CD14-positive monocyte (primary cell): ENCODE measurements at regions not wholly inside any gene's neighbourhood (a gene's known extent, or its start where the extent isn't known, plus 50 kb on each side); places are given as distances from the start of the nearest gene placed in this dataset.

Source experiments
- DNase-seq, 3 donors: peaks; one replicate each; pipeline ENCODE4 v3.0.0-alpha.2; 2011 to 2022
- H2AFZ ChIP-seq: 2 replicates; pipeline ENCODE4 v1.6.0; 2012; ENCODE audit warnings: mild to moderate bottlenecking, low read depth, low read length, inconsistent platforms; ENCODE audit not compliant: insufficient read depth, poor library complexity, severe bottlenecking
- H3K27ac ChIP-seq, 2 donors: 1 replicate in 1 of 2; 2 replicates in 1 of 2; pipeline ENCODE4 v1.5.1; 2012 to 2013; ENCODE audit warnings: low read length in 2 of 2, control low read depth in 1 of 2, inconsistent platforms in 1 of 2, low read depth in 1 of 2, mild to moderate bottlenecking in 1 of 2
- H3K27me3 ChIP-seq, 2 donors: one replicate each; pipeline versions ENCODE4 v1.6.0 to v1.6.1; 2011 to 2013; ENCODE audit warnings: low read length in 2 of 2; ENCODE audit not compliant: control insufficient read depth in 2 of 2, insufficient read depth in 2 of 2
- H3K36me3 ChIP-seq, 2 donors: replicated peaks in 1 of 2; 1 replicate in 1 of 2; 2 replicates in 1 of 2; pipeline versions ENCODE4 v1.5.1 to v1.6.1; 2012 to 2013; ENCODE audit warnings: low read length in 2 of 2, control low read depth in 1 of 2, inconsistent platforms in 1 of 2, mild to moderate bottlenecking in 1 of 2; ENCODE audit not compliant: insufficient read depth in 2 of 2, control insufficient read depth in 1 of 2
- H3K4me1 ChIP-seq, 2 donors: 1 replicate in 1 of 2; 2 replicates in 1 of 2; pipeline versions ENCODE4 v1.5.1 to v1.6.1; 2012 to 2013; ENCODE audit warnings: low read length in 2 of 2, control low read depth in 1 of 2, inconsistent platforms in 1 of 2, mild to moderate bottlenecking in 1 of 2, moderate library complexity in 1 of 2; ENCODE audit not compliant: insufficient read depth in 2 of 2, control insufficient read depth in 1 of 2
- H3K4me2 ChIP-seq: replicated peaks from 2 replicates; pipeline ENCODE3; 2012; ENCODE audit warnings: low read length, moderate library complexity, mild to moderate bottlenecking; ENCODE audit not compliant: poor library complexity, severe bottlenecking; ENCODE audit errors: extremely low read depth
- H3K4me3 ChIP-seq, 3 experiments: fragments of 200-600 bp in 1 of 3; sonication (generic) in 1 of 3; replicated peaks in 1 of 3; 1 replicate in 2 of 3; 2 replicates in 1 of 3; pipeline ENCODE4 v1.5.1; 2011 to 2013; ENCODE audit warnings: low read length in 3 of 3, mild to moderate bottlenecking in 3 of 3, control low read depth in 2 of 3, low read depth in 2 of 3, inconsistent platforms in 1 of 3, moderate library complexity in 1 of 3
- H3K79me2 ChIP-seq: 2 replicates; pipeline ENCODE4 v1.6.0; 2012; ENCODE audit warnings: mild to moderate bottlenecking, control low read depth, inconsistent platforms, low read length, moderate library complexity; ENCODE audit not compliant: insufficient read depth
- H3K9ac ChIP-seq: 2 replicates; pipeline ENCODE4 v1.6.0; 2017; ENCODE audit warnings: low read length, mild to moderate bottlenecking; ENCODE audit not compliant: insufficient read depth, poor library complexity, severe bottlenecking
- H3K9me3 ChIP-seq, 2 donors: replicated peaks in 1 of 2; 1 replicate in 1 of 2; 2 replicates in 1 of 2; pipeline versions ENCODE4 v1.5.1 to v1.6.1; 2012 to 2013; ENCODE audit warnings: low read length in 2 of 2, control low read depth in 1 of 2; ENCODE audit not compliant: control insufficient read depth in 1 of 2, insufficient read depth in 1 of 2
- H4K20me1 ChIP-seq: 2 replicates; pipeline ENCODE4 v1.6.0; 2012; ENCODE audit warnings: mild to moderate bottlenecking, low read length, control low read depth, moderate library complexity; ENCODE audit not compliant: insufficient read depth
- H3K27ac Mint-ChIP-seq, 7 donors: one replicate each; pipeline ENCODE4 v1.8.0; 2020; ENCODE audit warnings: mild to moderate bottlenecking in 7 of 7, mixed read lengths in 7 of 7, moderate library complexity in 6 of 7, inconsistent platforms in 2 of 7
- H3K27me3 Mint-ChIP-seq, 3 donors: one replicate each; pipeline ENCODE4 v1.8.0; 2021 to 2022; ENCODE audit warnings: low read depth in 3 of 3, mild to moderate bottlenecking in 3 of 3, mixed read lengths in 3 of 3, moderate library complexity in 3 of 3, inconsistent platforms in 1 of 3
- H3K36me3 Mint-ChIP-seq, 2 donors: one replicate each; pipeline ENCODE4 v1.8.0; 2020; ENCODE audit warnings: mixed read lengths in 2 of 2, inconsistent platforms in 1 of 2, mild to moderate bottlenecking in 1 of 2
- H3K4me1 Mint-ChIP-seq: one replicate; pipeline ENCODE4 v1.8.0; 2020; ENCODE audit warnings: mild to moderate bottlenecking, mixed read lengths
- H3K4me3 Mint-ChIP-seq, 2 donors: one replicate each; pipeline ENCODE4 v1.8.0; 2020; ENCODE audit warnings: mild to moderate bottlenecking in 2 of 2, mixed read lengths in 2 of 2, moderate library complexity in 1 of 2
- H3K9me3 Mint-ChIP-seq, 7 donors: one replicate each; pipeline ENCODE4 v1.8.0; 2020 to 2022; ENCODE audit warnings: mixed read lengths in 7 of 7, mild to moderate bottlenecking in 6 of 7, moderate library complexity in 6 of 7, inconsistent platforms in 2 of 7
- WGBS: methylation state at CpG from one replicate; pipeline ENCODE4 v1.1.5; 2013; ENCODE audit warnings: missing lambda C conversion rate; ENCODE audit not compliant: insufficient coverage; 5-methylcytosine and 5-hydroxymethylcytosine counted together
- intact Hi-C, 2 donors: fragments of 100-400 bp; cut with micrococcal nuclease; formaldehyde crosslinking; loops; one replicate each; pipeline versions ENCODE4 v1.15.0 to v1.15.1; 2023
- TF ChIP-seq, protein P1 (sequence below): fragments of 200-600 bp; IDR thresholded peaks from one replicate; pipeline ENCODE4 v1.8.0; 2022; ENCODE audit warnings: antibody characterized with exemption, mild to moderate bottlenecking

DNA sequence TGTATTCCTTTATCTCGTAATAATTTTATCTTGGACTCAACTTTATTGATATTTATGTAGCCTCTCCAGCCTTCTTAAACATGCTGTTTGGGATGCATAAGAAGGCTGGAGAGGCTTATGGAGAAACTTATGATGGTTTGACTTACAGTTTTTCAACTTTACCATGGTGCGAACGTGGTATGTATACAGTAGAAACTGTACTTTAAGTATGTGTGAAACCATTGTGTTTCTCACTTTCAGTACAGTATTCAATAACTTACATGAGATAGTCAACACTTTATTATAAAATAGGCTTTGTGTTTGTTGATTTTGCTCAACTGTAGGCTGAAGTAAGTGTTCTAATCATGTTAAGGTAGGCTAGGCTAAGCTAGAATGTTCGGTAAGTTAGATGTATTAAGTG, 206.8 kb downstream of the SEC14L1 start:
- H3K4me3 Mint-ChIP-seq, result no peak overlapping the region
- H3K4me1 ChIP-seq, result peaks cover 9 to 13% of the 10 kb centered on the region in 2 donors

GRCh38 chr17:77349976-77350830, 209.4 kb downstream of the SEC14L1 start:
- H3K4me3 Mint-ChIP-seq, result no peak overlapping the region
- peak overlapping the region in 1 of 7 donors; percentile 4 for H3K27ac Mint-ChIP-seq

More for the DNA sequence above, 206.8 kb downstream of the SEC14L1 start:
- H3K27ac Mint-ChIP-seq, result no peak overlapping the region
- TF ChIP-seq, protein P1, sequence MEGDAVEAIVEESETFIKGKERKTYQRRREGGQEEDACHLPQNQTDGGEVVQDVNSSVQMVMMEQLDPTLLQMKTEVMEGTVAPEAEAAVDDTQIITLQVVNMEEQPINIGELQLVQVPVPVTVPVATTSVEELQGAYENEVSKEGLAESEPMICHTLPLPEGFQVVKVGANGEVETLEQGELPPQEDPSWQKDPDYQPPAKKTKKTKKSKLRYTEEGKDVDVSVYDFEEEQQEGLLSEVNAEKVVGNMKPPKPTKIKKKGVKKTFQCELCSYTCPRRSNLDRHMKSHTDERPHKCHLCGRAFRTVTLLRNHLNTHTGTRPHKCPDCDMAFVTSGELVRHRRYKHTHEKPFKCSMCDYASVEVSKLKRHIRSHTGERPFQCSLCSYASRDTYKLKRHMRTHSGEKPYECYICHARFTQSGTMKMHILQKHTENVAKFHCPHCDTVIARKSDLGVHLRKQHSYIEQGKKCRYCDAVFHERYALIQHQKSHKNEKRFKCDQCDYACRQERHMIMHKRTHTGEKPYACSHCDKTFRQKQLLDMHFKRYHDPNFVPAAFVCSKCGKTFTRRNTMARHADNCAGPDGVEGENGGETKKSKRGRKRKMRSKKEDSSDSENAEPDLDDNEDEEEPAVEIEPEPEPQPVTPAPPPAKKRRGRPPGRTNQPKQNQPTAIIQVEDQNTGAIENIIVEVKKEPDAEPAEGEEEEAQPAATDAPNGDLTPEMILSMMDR, result no peak
- H3K4me1 Mint-ChIP-seq, result peaks cover 15% of the 10 kb centered on the region
- H3K4me2 ChIP-seq, result no peak overlapping the region
- H4K20me1 ChIP-seq, result no peaks in the 10 kb centered on the region
- H3K36me3 ChIP-seq, result no peaks in the 10 kb centered on the region
- no peak overlapping the region for H3K27ac ChIP-seq
- no peak overlapping the region for H2AFZ ChIP-seq
- H3K9me3 Mint-ChIP-seq, result peaks cover 0 to 8% (median 0%) of the 10 kb centered on the region in 7 donors
- no peaks in the 10 kb centered on the region for H3K27me3 ChIP-seq
- peaks cover 3 to 8% of the 10 kb centered on the region in 2 donors for H3K36me3 Mint-ChIP-seq
- no peak overlapping the region for H3K4me3 ChIP-seq
- WGBS, result no CpG with 5 or more reads among the region's 4 CpGs
- no peaks in the 10 kb centered on the region for H3K9me3 ChIP-seq
- intact Hi-C loops, result no loop called here
- peaks cover 7% of the 10 kb centered on the region for H3K79me2 ChIP-seq
- no peak for DNase-seq
- no peaks in the 10 kb centered on the region for H3K27me3 Mint-ChIP-seq
- no peak overlapping the region for H3K9ac ChIP-seq

More at GRCh38 chr17:77349976-77350830, 209.4 kb downstream of the SEC14L1 start:
- DNase-seq, result no peak
- Histone ChIP-seq H3K36me3 (no peaks in the 10 kb centered on the region), H3K4me3 (no peak overlapping the region), H3K27ac (no peak overlapping the region), H3K27me3 (no peaks in the 10 kb centered on the region), H3K9me3 (no peaks in the 10 kb centered on the region), H3K4me1 (no peaks in the 10 kb centered on the region), H3K4me2 (no peak overlapping the region), H2AFZ (no peak overlapping the region), H3K79me2 (no peaks in the 10 kb centered on the region), H4K20me1 (peaks cover 6% of the 10 kb centered on the region), H3K9ac (no peak overlapping the region)
- TF ChIP-seq, protein P1, result no peak
- WGBS, result 71% methylated on average over 2 of the region's 12 CpGs
- Mint-ChIP-seq H3K27me3 (no peaks in the 10 kb centered on the region), H3K9me3 (peaks cover 0 to 8% (median 0%) of the 10 kb centered on the region in 7 donors), H3K36me3 (peaks cover 0 to 4% of the 10 kb centered on the region in 2 donors), H3K4me1 (peaks cover 5% of the 10 kb centered on the region)
- intact Hi-C loops, result no loop called here
